ENCODE measurements at regions not wholly inside any gene's neighbourhood (a gene's known extent, or its start where the extent isn't known, plus 50 kb on each side); places are given as distances from the start of the nearest gene placed in this dataset.
A peak's percentile ranks its signal among the peaks of the same experiment; 100 is the strongest.

GRCh38 chr1:186775881-186776560, 52.7 kb upstream of the PLA2G4A start:
- ChIA-PET POLR2A (no interaction called here), CTCF (ENCODE audit: low intra/inter-chr PET ratio) (no interaction called here)
- TF ChIP-seq CEBPB (tag; IDR thresholded peaks at IDR 0.05) (0 out of 2 replicates have a peak, but pooled peaks have one; percentile 10), ARHGAP35 (IDR thresholded peaks at IDR 0.05; ENCODE audit: partially characterized antibody) (no peak), STAT5B (CRISPR knock-in tag; IDR thresholded peaks at IDR 0.05) (no peak)
- Histone ChIP-seq H4K20me1 (replicated peaks; ENCODE audit: control insufficient read depth, insufficient read depth, low read length) (no peaks in the 10 kb centered on the region), H3K9ac (ENCODE audit: insufficient read depth in 1 of 2, low read depth in 2 of 2, low read length in 2 of 2) (no peak overlapping the region), H3K9me1 (ENCODE audit: control insufficient read depth, insufficient read depth, low read length) (no peaks in the 10 kb centered on the region), H2AFZ (ENCODE audit: low read depth, low read length) (no peak overlapping the region), H3K4me2 (ENCODE audit: insufficient read depth, low read length) (no peak overlapping the region), H3K27ac (ENCODE audit: extremely low read depth, low read depth, low read length) (no peak overlapping the region), H3K27me3 (ENCODE audit: control insufficient read depth in 2 of 2, insufficient read depth in 2 of 2, low read length in 2 of 2) (no peaks in the 10 kb centered on the region), H3K9me3 (replicated peaks; ENCODE audit: control insufficient read depth, insufficient read depth, low read depth, low read length) (no peaks in the 10 kb centered on the region), H3K4me3 (no peak overlapping the region), H3K36me3 (ENCODE audit: control insufficient read depth, insufficient read depth, low read length) (no peaks in the 10 kb centered on the region), H3K79me2 (ENCODE audit: control insufficient read depth, insufficient read depth, low read length) (no peaks in the 10 kb centered on the region), H3K4me1 (replicated peaks in 1 of 2; ENCODE audit: control insufficient read depth in 2 of 2, insufficient read depth in 2 of 2, low read length in 2 of 2) (no peaks in the 10 kb centered on the region)
- ATAC-seq: no peak
- in situ Hi-C loops (cut with MboI) (no loop called here), intact Hi-C loops (cut with micrococcal nuclease) (no loop called here)
- no peak for DNase-seq (ENCODE audit: extremely low read depth in 1 of 4, low spot score in 3 of 4)
- no peak for FAIRE-seq
- WGBS (ENCODE audit: insufficient coverage, low coverage, missing lambda C conversion rate): 0% methylated on average over 1 of the region's 1 CpG
- BruUV-seq (replicated peaks): no TSS peak

DNA sequence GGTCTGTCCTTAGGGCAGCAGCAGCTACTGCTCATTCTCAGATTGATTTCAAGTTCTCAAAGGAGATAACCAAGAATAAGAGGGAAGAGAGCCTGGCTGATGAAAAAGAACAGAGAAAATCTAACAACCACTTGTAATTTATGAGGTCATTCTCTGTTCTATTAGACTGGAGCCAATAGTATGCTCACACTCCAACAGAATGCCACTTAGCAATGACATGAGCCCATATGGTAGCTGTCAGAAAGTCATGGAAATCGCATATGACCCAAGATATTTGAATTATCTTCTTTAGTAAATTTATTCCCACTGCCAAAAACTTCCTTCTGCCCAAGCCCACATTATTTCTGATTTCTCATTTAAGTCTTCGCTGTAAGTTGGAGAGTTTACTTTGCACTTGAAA, 53.7 kb upstream of the PLA2G4A start:
- Histone ChIP-seq H3K27ac (ENCODE audit: extremely low read depth, low read depth, low read length) (no peak overlapping the region), H2AFZ (ENCODE audit: low read depth, low read length) (no peak overlapping the region), H3K9me3 (replicated peaks; ENCODE audit: control insufficient read depth, insufficient read depth, low read depth, low read length) (no peaks in the 10 kb centered on the region), H3K4me3 (no peak overlapping the region), H3K27me3 (ENCODE audit: control insufficient read depth in 2 of 2, insufficient read depth in 2 of 2, low read length in 2 of 2) (no peaks in the 10 kb centered on the region), H3K9me1 (ENCODE audit: control insufficient read depth, insufficient read depth, low read length) (no peaks in the 10 kb centered on the region), H4K20me1 (replicated peaks; ENCODE audit: control insufficient read depth, insufficient read depth, low read length) (no peaks in the 10 kb centered on the region), H3K9ac (ENCODE audit: insufficient read depth in 1 of 2, low read depth in 2 of 2, low read length in 2 of 2) (no peak overlapping the region), H3K4me2 (ENCODE audit: insufficient read depth, low read length) (no peak overlapping the region), H3K36me3 (ENCODE audit: control insufficient read depth, insufficient read depth, low read length) (no peaks in the 10 kb centered on the region), H3K79me2 (ENCODE audit: control insufficient read depth, insufficient read depth, low read length) (no peaks in the 10 kb centered on the region), H3K4me1 (replicated peaks in 1 of 2; ENCODE audit: control insufficient read depth in 2 of 2, insufficient read depth in 2 of 2, low read length in 2 of 2) (no peaks in the 10 kb centered on the region)
- FAIRE-seq: no peak
- DNase-seq (ENCODE audit: extremely low read depth in 1 of 4, low spot score in 3 of 4): no peak
- in situ Hi-C loops (cut with MboI): no loop called here
- intact Hi-C loops (cut with micrococcal nuclease): no loop called here
- ChIA-PET POLR2A (no interaction called here), CTCF (ENCODE audit: low intra/inter-chr PET ratio) (no interaction called here)
- no TSS peak for BruUV-seq (replicated peaks)
- ATAC-seq: no peak
- 5% methylated on average over 2 of the region's 2 CpGs for WGBS (ENCODE audit: insufficient coverage, low coverage, missing lambda C conversion rate)
- TF ChIP-seq KDM1A (IDR thresholded peaks at IDR 0.05): no peak
- TF ChIP-seq, protein P1, sequence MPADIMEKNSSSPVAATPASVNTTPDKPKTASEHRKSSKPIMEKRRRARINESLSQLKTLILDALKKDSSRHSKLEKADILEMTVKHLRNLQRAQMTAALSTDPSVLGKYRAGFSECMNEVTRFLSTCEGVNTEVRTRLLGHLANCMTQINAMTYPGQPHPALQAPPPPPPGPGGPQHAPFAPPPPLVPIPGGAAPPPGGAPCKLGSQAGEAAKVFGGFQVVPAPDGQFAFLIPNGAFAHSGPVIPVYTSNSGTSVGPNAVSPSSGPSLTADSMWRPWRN (IDR thresholded peaks at IDR 0.05; ENCODE audit: low read depth): no peak
- no peak for TF ChIP-seq CREB3 (tag; conservative IDR thresholded peaks at IDR 0.05; ENCODE audit: low read depth)
- TF ChIP-seq ZNF23 (CRISPR knock-in tag; IDR thresholded peaks at IDR 0.05): no peak
- no peak for TF ChIP-seq ARHGAP35 (IDR thresholded peaks at IDR 0.05; ENCODE audit: partially characterized antibody)
- no peak for TF ChIP-seq ZNF512 (tag; IDR thresholded peaks at IDR 0.05)
- no peak for TF ChIP-seq SMC3 (conservative IDR thresholded peaks at IDR 0.05; ENCODE audit: insufficient read depth, low read depth, low read length)
- TF ChIP-seq ZNF121 (CRISPR knock-in tag; conservative IDR thresholded peaks at IDR 0.05): no peak
- no peak for TF ChIP-seq KAT2B (IDR thresholded peaks at IDR 0.05; ENCODE audit: low read depth, low read length)
- TF ChIP-seq ZNF551 (CRISPR knock-in tag; IDR thresholded peaks at IDR 0.05): no peak

All from K562 (cell line).